ENCODE measurements at regions not wholly inside any gene's neighbourhood (a gene's known extent, or its start where the extent isn't known, plus 50 kb on each side); places are given as distances from the start of the nearest gene placed in this dataset.

- intact Hi-C loops (cut with DNase I; ENCODE audit: low total_unique reads) = no loop called here
- 91 to 95% methylated on average over 6 of the region's 6 CpGs for WGBS, 2 donors
- no peaks in the 10 kb centered on the region for H3K4me1 ChIP-seq
- TF ChIP-seq POLR2A (IDR thresholded peaks at IDR 0.05) (no peak), CTCF (IDR thresholded peaks at IDR 0.05) (no peak)
- H3K9me3 ChIP-seq = no peaks in the 10 kb centered on the region
- no peak overlapping the region for H3K4me3 ChIP-seq
- H3K27ac ChIP-seq = no peak overlapping the region
- DNase-seq = no peak
- H3K36me3 ChIP-seq (ENCODE audit: low read depth, missing control alignments) = no peaks in the 10 kb centered on the region
- H3K27me3 ChIP-seq = no peaks in the 10 kb centered on the region
Observed at GRCh38 chr5:7043797-7044196, 330.6 kb downstream of the TENT4A start.

- no peak for DNase-seq
- Histone ChIP-seq H3K4me1 (no peaks in the 10 kb centered on the region), H3K4me3 (no peak overlapping the region), H3K27ac (no peak overlapping the region), H3K27me3 (no peaks in the 10 kb centered on the region), H3K9me3 (no peaks in the 10 kb centered on the region), H3K36me3 (ENCODE audit: low read depth, missing control alignments) (no peaks in the 10 kb centered on the region)
- TF ChIP-seq CTCF (IDR thresholded peaks at IDR 0.05) (no peak), POLR2A (IDR thresholded peaks at IDR 0.05) (no peak)
- 72 to 77% methylated on average over 7 of the region's 7 CpGs for WGBS, 2 donors
- intact Hi-C loops (cut with DNase I; ENCODE audit: low total_unique reads) = no loop called here
Observed at GRCh38 chr5:7047511-7048261, 334.5 kb downstream of the TENT4A start.

GRCh38 chr5:7050986-7051385, 337.8 kb downstream of the TENT4A start:
- no peak for DNase-seq
- no peak for TF ChIP-seq POLR2A (IDR thresholded peaks at IDR 0.05)
- TF ChIP-seq CTCF (IDR thresholded peaks at IDR 0.05) = no peak
- H3K36me3 ChIP-seq (ENCODE audit: low read depth, missing control alignments) = no peaks in the 10 kb centered on the region
- no peaks in the 10 kb centered on the region for H3K4me1 ChIP-seq
- no peaks in the 10 kb centered on the region for H3K27me3 ChIP-seq
- no peak overlapping the region for H3K4me3 ChIP-seq
- H3K9me3 ChIP-seq = no peaks in the 10 kb centered on the region
- intact Hi-C loops (cut with DNase I; ENCODE audit: low total_unique reads) = no loop called here
- WGBS, 2 donors = 73 to 78% methylated on average over 1 of the region's 1 CpG
- no peak overlapping the region for H3K27ac ChIP-seq

- Histone ChIP-seq H3K9me3 (no peaks in the 10 kb centered on the region), H3K4me3 (no peak overlapping the region), H3K27ac (no peak overlapping the region), H3K4me1 (no peaks in the 10 kb centered on the region), H3K36me3 (ENCODE audit: low read depth, missing control alignments) (no peaks in the 10 kb centered on the region), H3K27me3 (no peaks in the 10 kb centered on the region)
- no peak for DNase-seq
- TF ChIP-seq CTCF (IDR thresholded peaks at IDR 0.05) (no peak), POLR2A (IDR thresholded peaks at IDR 0.05) (no peak)
- intact Hi-C loops (cut with DNase I; ENCODE audit: low total_unique reads) = no loop called here
Observed at GRCh38 chr5:7053125-7053524, 339.9 kb downstream of the TENT4A start.
